Choroid plexus epithelial cell (primary cell): ENCODE measurements at regions not wholly inside any gene's neighbourhood (a gene's known extent, or its start where the extent isn't known, plus 50 kb on each side); places are given as distances from the start of the nearest gene placed in this dataset.
A peak's percentile ranks its signal among the peaks of the same experiment; 100 is the strongest.
"Not testable (repeated sequence)": the region's sequence is repeated elsewhere in the genome, so short reads cannot be mapped to it uniquely, and the experiment has no call there.

Source experiments
- DNase-seq: peaks from one replicate; pipeline ENCODE4 v3.0.0-alpha.2; 2010; ENCODE audit warnings: low read depth
- H3K4me3 ChIP-seq: 2 replicates; pipeline ENCODE4 v1.5.1; 2011; ENCODE audit warnings: low read depth, mild to moderate bottlenecking, control low read depth, low read length, moderate library complexity
- CTCF ChIP-seq: conservative IDR thresholded peaks from 2 replicates; pipeline ENCODE4 v1.5.1; 2011; ENCODE audit warnings: low read depth, mild to moderate bottlenecking, control low read depth, inconsistent platforms, low read length, moderate library complexity

- no peak for TF ChIP-seq CTCF
- H3K4me3 ChIP-seq = no peak overlapping the region
- no peak for DNase-seq
Measured at GRCh38 chr14:88961214-88961613, 136.8 kb downstream of the TTC8 start.

GRCh38 chr14:88962356-88962755, 137.9 kb downstream of the TTC8 start:
- no peak for DNase-seq
- TF ChIP-seq CTCF = no peak
- H3K4me3 ChIP-seq = no peak overlapping the region

- DNase-seq = no peak
- TF ChIP-seq CTCF = no peak
- H3K4me3 ChIP-seq = no peak overlapping the region
Measured at GRCh38 chr14:88967299-88967698, 142.8 kb downstream of the TTC8 start.

- no peak for TF ChIP-seq CTCF
- H3K4me3 ChIP-seq = no peak overlapping the region
- peak; percentile 53 for DNase-seq
Measured at GRCh38 chr14:88975043-88975830, 150.8 kb downstream of the TTC8 start.

GRCh38 chr14:88975926-88976325, 151.5 kb downstream of the TTC8 start:
- H3K4me3 ChIP-seq = no peak overlapping the region
- no peak for DNase-seq
- TF ChIP-seq CTCF = no peak

- DNase-seq, H3K4me3 ChIP-seq: not testable (repeated sequence)
Measured at GRCh38 chr14:88980907-88981306, 156.5 kb downstream of the TTC8 start.

GRCh38 chr14:88981948-88982347, 157.5 kb downstream of the TTC8 start:
- no peak overlapping the region for H3K4me3 ChIP-seq
- DNase-seq = no peak
- no peak for TF ChIP-seq CTCF

GRCh38 chr14:88983755-88984154, 159.3 kb downstream of the TTC8 start:
- TF ChIP-seq CTCF = no peak
- H3K4me3 ChIP-seq = no peak overlapping the region
- DNase-seq = peak; percentile 94
